GM18858 (cell line): ENCODE measurements at regions not wholly inside any gene's neighbourhood (a gene's known extent, or its start where the extent isn't known, plus 50 kb on each side); places are given as distances from the start of the nearest gene placed in this dataset.

Experiments
- ATAC-seq: cut with Tn5 transposase; IDR thresholded peaks from one replicate; pipeline ENCODE4 v1.9.1; 2021; ENCODE audit not compliant: unreplicated experiment

DNA sequence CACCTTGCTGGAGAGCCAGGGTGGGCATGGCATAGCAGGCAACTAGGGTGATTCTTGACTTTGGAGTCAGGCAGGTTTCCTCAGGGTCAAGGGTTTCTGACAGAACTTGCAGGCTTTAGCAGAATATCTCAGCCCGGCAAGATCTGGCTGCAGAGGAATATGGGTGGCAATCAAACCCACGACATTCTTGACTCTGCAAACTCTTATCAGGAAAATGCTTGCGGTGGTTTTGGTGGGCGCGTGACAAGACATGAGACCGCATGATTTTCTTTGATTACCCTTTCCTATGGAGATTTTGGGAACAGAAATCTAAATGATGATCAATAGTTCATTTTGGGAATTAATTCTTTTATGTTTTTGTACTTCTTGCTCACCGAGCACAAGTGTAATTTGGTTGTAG lies 449.5 kb downstream of the VRK1 start:
- no peak for ATAC-seq

DNA sequence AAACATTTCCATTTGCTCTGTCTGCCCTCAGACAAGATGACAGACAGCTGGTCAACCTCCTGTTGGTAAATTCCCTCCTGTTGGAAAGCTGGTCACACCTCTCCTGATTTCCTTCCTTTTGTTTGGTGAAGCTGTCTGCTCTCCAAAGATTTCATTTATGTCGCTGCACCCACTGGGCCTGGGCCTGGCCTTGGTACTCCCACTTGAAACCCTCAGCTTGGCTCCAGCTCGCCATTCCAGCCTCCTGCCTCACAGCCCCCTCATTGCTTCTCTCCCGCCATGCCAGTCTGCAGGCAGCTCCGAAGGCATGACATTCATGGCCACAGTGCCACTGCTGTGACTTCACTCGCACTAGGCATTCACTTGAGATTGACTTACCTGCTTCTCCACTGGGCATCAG lies 451.8 kb downstream of the VRK1 start:
- ATAC-seq: no peak

DNA sequence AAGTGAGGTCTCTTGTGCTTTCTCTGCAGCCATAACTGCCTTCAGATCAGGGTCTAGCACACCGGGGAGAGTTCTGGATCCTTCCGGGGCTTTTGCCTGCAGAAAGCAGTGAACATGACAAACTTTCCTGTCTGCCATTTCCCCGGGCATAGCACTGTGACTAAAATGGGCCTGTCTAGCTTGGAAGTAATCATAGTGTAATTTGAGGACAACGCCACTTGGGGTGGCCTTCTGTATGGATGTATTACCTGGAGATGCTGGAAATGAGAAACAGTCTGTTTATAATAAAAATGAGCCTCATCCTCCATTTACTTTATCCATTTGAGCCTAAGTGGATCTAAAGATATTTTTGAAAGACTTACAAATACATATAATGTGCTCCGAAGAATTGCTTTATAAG lies 453.7 kb downstream of the VRK1 start:
- ATAC-seq: no peak

DNA sequence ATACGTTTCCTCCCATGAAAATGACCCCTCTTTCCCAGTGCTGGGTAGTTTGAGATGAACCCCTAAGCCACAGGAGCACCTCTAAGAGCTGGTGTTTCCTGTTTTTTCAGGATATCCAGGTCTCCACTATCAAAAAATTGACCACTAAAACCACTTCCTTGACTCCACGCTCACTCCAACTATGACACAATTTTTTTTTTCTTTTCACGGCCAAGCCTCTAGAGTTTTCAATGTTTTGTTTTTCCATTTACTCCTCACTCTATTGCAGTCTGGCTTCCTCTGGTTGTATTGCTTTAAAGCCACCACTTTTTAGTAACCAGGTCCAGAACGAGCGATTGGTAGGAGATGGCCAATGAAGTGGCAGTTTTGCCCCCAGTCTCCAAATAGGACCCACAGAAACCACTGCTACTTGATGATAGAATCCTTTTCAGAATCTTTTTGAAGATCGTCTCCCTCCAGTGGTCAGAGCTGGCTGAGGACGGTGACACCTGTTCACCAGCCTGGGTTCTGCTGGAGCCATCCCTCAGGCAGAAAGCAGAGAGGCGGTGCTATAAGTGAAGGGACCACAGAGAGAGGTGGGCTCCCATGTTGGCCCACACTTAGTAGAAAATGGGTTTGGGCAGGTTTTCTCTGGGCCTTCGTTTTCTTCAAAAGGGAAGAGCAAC lies 454.4 kb downstream of the VRK1 start:
- ATAC-seq: no peak

- ATAC-seq: no peak
These were observed 456.6 kb downstream of the VRK1 start for GRCh38 chr14:97253756-97254155.

DNA sequence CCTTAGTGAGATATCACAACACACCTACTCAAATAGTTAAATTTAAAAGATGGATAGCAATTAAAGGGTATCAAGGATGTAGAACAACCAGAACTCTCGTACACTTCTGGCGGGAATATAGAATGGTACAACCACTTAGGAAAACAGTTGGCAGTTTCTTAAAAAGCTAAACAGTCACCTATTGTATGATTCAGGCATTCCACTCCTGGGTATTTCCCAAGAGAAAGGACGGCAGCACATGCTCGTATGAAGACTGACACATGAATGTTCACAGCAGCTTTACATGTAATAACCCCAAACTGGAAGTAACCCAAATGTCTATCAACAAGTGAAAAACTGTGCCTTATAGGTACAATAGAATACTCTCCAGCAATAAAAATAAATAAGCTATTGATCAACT lies 465.2 kb downstream of the VRK1 start:
- ATAC-seq: no peak

- no peak for ATAC-seq
These were observed 467.5 kb downstream of the VRK1 start for GRCh38 chr14:97264516-97265230.

DNA sequence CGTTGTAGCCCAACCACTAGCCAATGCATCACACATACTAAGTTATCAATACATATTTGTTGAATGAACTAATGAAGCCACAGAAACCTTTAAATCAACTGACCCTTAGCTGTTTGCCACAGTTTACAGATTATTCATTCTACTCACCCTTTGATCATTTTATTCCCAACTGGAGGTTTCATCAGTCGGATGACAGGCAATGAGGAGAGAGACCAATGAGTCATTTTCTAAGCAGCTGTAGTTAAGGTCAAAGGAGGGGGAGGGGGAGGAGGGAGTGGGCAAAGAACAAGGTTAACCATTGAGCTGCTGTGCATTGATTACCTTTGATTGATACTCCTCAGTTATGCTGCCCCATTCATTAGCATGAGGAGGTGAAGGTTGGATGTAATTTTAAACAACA lies 469.5 kb downstream of the VRK1 start:
- ATAC-seq: no peak

DNA sequence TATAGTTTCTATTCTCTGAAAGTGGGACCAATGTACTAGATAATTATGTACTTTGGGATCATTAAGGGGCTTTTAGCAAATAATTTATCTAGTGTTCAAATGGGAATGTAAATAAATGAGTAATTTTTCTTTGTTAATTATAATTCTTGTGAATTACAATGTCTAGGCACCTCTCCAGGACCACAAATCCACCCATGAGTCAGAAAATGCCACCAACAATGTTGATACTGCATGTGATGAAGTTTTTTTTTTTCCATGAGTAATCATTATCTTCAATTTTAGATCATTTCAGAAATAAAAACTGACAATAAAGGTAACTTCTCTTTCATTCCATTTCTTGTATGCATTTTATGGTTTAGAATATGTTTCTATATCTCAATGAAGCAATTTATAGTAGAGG lies 470.3 kb downstream of the VRK1 start:
- ATAC-seq: no peak

DNA sequence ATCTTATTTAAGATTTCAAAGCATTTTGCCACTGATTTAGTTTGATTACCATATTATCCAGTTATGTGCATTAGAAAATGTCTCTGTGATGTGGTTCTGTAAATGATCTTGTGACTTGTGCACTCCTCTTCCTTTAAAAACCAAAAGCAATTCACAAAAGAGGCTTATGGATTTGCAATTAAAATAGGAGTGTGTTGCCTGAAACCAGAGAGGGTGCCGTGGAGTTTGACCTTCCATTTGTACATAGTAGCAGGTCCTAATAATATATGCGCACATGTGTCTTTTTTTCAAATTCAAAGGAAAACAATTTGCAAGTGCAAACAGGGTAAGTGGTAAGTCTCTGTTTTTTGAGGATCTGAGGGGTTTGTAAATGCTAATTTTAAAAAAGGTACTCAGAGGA lies 470.9 kb downstream of the VRK1 start:
- no peak for ATAC-seq

GRCh38 chr14:97270308-97270707 lies 473.1 kb downstream of the VRK1 start:
- ATAC-seq: no peak

- ATAC-seq: no peak
These were observed 474.3 kb downstream of the VRK1 start for GRCh38 chr14:97271451-97271960.

- no peak for ATAC-seq
These were observed 476.4 kb downstream of the VRK1 start for GRCh38 chr14:97273540-97273939.

DNA sequence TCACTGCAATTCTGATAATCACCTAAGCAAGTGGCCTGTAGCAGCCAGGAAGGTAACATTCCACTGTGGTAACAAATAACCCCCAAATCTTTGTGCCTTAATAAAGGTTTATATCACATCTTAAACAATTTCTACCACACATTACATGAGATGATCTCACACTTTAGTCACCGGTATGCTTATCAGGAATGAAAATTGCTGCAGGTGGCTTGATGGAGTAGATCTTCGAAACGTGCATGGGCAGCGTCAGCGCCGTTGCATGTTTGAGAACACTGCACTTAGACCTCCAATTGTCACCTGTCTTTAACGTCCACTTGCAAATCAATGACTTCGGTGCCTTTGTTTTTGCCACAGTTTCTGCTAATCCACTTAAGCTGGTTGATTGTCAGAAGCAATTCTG lies 477.4 kb downstream of the VRK1 start:
- no peak for ATAC-seq

GRCh38 chr14:97275276-97275675 lies 478.1 kb downstream of the VRK1 start:
- ATAC-seq: no peak

DNA sequence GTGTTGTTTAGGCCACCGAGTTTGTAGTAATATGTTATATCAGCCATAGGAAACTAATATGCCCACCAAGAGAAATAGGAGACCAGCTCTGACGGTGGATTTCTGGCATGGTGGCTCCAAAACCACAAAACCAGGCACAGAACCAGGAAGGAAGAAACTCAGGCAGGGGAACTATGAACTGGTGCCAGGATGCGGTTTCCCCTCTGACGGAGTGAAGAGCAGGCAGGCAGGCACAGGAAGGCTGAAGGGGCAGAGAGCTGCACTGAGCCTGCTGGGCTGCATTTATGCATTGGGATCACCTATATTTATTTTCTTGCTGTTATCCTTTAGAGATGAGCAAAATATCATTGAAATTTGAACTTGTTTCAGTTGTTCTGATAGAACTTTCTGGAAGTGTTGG lies 479.4 kb downstream of the VRK1 start:
- ATAC-seq: no peak

DNA sequence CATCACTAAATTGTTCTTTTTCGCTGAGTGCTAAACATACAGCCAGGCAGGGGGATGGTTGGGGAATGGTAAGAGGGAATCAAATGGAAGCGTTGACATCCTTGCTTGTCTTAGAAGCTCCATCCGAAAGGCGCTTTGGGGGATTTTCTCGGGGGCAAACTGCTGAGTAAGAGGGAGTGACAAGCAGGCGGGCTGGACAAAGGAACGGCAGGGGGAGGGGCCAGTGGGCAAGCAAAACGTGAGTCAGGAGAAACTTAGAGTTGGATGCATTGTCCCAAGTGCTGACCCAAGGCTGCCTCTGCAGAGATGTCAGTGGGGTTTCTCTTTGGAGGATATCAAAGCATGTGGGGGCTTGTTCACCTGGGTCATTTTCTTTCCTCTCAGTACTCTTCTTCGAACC lies 480.5 kb downstream of the VRK1 start:
- no peak for ATAC-seq

DNA sequence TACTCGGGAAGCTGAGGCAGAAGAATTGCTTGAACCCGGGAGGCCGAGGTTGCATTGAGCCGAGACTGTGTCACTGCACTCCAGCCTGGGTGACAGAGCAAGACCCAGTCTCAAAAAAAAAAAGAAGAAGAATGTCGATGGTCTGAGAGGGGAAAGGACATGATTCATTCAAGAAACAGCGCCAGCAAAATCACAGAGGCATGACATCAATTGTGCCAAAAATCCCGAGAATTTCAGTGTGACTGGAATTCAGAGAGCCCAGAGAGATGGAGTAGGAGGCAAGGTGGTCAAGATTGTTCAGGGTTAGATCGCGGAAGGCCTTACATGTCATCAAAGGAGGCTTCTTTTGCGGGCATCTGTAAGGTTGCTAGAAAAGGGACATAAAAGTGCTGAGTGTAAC lies 483.3 kb downstream of the VRK1 start:
- ATAC-seq: no peak

DNA sequence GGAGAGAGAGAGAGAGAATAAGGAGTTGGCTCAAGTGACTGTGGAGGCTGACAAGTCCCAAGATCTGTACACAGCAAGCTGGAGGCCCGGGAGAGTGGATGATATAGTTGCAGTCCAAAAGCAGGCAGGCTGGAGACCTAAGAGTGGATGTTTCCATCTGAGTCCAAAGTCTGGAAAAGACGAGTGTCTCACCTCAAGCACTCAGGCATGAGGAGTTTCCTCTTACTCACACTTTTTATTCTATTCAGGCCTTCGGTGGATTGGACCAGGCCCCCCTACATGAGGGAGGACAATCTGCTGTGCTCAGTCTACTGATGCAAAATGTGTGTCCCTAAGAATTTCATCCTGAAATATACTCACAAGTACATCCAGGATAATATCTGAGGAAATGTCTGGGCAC lies 484.6 kb downstream of the VRK1 start:
- ATAC-seq: no peak

- ATAC-seq: no peak
These were observed 485.2 kb downstream of the VRK1 start for GRCh38 chr14:97282210-97283004.

DNA sequence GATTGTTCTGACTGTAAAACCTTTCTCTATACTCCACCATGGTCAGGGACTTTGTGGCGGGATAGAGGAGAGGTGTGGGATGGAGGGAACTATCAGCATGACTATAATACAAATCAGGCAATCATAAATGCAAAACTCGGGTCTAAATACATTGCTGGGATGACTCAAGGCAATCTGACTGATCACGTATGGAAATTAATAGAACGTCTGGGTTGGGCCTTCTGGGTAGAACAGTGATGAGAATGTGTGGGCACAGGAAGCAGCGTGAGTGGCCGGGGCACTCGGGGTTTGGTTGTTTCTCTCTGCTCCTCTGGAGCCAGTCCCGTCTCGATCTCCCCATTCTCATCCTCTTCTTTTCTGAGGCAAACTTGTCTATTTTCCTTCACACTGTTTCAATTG lies 485.8 kb downstream of the VRK1 start:
- ATAC-seq: no peak

- no peak for ATAC-seq
These were observed 486.2 kb downstream of the VRK1 start for GRCh38 chr14:97283426-97283825.
